GM21825 (cell line): ENCODE measurements at regions not wholly inside any gene's neighbourhood (a gene's known extent, or its start where the extent isn't known, plus 50 kb on each side); places are given as distances from the start of the nearest gene placed in this dataset.

Experiments used
- ATAC-seq: cut with Tn5 transposase; IDR thresholded peaks from one replicate; pipeline ENCODE4 v1.9.1; 2021; ENCODE audit warnings: mild to moderate bottlenecking, moderate library complexity; ENCODE audit not compliant: unreplicated experiment

- no peak for ATAC-seq
Observed at GRCh38 chr10:110396284-110396651, 91.5 kb upstream of the SMNDC1 start.

GRCh38 chr10:110397856-110398255 is 93.1 kb upstream of the SMNDC1 start:
- ATAC-seq = no peak

- no peak for ATAC-seq
Observed at GRCh38 chr10:110398419-110399105, 93.8 kb upstream of the SMNDC1 start.

GRCh38 chr10:110399106-110399964 is 94.6 kb upstream of the SMNDC1 start:
- no peak for ATAC-seq

- no peak for ATAC-seq
Observed at GRCh38 chr10:110399965-110400933, 95.5 kb upstream of the SMNDC1 start.

GRCh38 chr10:110401401-110402076 is 96.2 kb upstream of the DUSP5 start:
- ATAC-seq = no peak

GRCh38 chr10:110402077-110402416 is 95.7 kb upstream of the DUSP5 start:
- no peak for ATAC-seq

GRCh38 chr10:110403593-110403992 is 94.1 kb upstream of the DUSP5 start:
- no peak for ATAC-seq

- ATAC-seq = no peak
Observed at GRCh38 chr10:110404413-110404812, 93.3 kb upstream of the DUSP5 start.

- ATAC-seq = no peak
Observed at GRCh38 chr10:110404825-110405224, 92.9 kb upstream of the DUSP5 start.

GRCh38 chr10:110405380-110405779 is 92.3 kb upstream of the DUSP5 start:
- ATAC-seq = no peak

GRCh38 chr10:110407301-110408170 is 90.2 kb upstream of the DUSP5 start:
- no peak for ATAC-seq

- ATAC-seq = no peak
Observed at GRCh38 chr10:110408203-110408871, 89.4 kb upstream of the DUSP5 start.

- ATAC-seq = no peak
Observed at GRCh38 chr10:110408943-110409342, 88.8 kb upstream of the DUSP5 start.

- ATAC-seq = no peak
Observed at GRCh38 chr10:110409488-110409887, 88.2 kb upstream of the DUSP5 start.

- ATAC-seq = no peak
Observed at GRCh38 chr10:110409926-110410325, 87.8 kb upstream of the DUSP5 start.

GRCh38 chr10:110410329-110411046 is 87.2 kb upstream of the DUSP5 start:
- ATAC-seq = no peak

GRCh38 chr10:110411047-110411410 is 86.7 kb upstream of the DUSP5 start:
- no peak for ATAC-seq
